ENCODE measurements at regions not wholly inside any gene's neighbourhood (a gene's known extent, or its start where the extent isn't known, plus 50 kb on each side); places are given as distances from the start of the nearest gene placed in this dataset.

DNA sequence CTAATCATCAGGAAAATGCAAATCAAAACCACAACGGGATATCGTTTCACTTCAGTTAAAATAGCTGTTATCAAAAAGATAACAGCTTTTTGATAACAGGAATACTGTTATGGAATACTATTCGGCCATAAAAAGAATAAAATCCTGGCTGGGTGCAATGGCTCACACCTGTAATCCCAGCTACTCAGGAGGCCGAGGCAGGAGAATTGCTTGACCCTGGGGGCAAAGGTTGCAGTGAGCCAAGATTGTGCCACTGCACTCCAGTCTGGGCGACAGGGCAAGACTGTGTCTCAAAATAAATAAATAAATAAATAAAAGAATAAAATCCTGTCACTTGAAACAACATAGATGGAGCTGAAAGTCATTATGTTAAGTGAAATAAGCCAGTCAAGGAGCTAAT, 178.1 kb upstream of the TSC22D2 start:
- TF ChIP-seq, protein P1, sequence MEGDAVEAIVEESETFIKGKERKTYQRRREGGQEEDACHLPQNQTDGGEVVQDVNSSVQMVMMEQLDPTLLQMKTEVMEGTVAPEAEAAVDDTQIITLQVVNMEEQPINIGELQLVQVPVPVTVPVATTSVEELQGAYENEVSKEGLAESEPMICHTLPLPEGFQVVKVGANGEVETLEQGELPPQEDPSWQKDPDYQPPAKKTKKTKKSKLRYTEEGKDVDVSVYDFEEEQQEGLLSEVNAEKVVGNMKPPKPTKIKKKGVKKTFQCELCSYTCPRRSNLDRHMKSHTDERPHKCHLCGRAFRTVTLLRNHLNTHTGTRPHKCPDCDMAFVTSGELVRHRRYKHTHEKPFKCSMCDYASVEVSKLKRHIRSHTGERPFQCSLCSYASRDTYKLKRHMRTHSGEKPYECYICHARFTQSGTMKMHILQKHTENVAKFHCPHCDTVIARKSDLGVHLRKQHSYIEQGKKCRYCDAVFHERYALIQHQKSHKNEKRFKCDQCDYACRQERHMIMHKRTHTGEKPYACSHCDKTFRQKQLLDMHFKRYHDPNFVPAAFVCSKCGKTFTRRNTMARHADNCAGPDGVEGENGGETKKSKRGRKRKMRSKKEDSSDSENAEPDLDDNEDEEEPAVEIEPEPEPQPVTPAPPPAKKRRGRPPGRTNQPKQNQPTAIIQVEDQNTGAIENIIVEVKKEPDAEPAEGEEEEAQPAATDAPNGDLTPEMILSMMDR (IDR thresholded peaks at IDR 0.05), result no peak
- TF ChIP-seq POLR2A (IDR thresholded peaks at IDR 0.05) (no peak), POLR2AphosphoS5 (IDR thresholded peaks at IDR 0.05) (no peak)
